CD14-positive monocyte (primary cell): ENCODE measurements at regions not wholly inside any gene's neighbourhood (a gene's known extent, or its start where the extent isn't known, plus 50 kb on each side); places are given as distances from the start of the nearest gene placed in this dataset.

Source experiments
- DNase-seq, 3 donors: peaks; one replicate each; pipeline ENCODE4 v3.0.0-alpha.2; 2011 to 2022
- H2AFZ ChIP-seq: 2 replicates; pipeline ENCODE4 v1.6.0; 2012; ENCODE audit warnings: mild to moderate bottlenecking, low read depth, low read length, inconsistent platforms; ENCODE audit not compliant: insufficient read depth, poor library complexity, severe bottlenecking
- H3K27ac ChIP-seq, 2 donors: 1 replicate in 1 of 2; 2 replicates in 1 of 2; pipeline ENCODE4 v1.5.1; 2012 to 2013; ENCODE audit warnings: low read length in 2 of 2, control low read depth in 1 of 2, inconsistent platforms in 1 of 2, low read depth in 1 of 2, mild to moderate bottlenecking in 1 of 2
- H3K27me3 ChIP-seq, 2 donors: one replicate each; pipeline versions ENCODE4 v1.6.0 to v1.6.1; 2011 to 2013; ENCODE audit warnings: low read length in 2 of 2; ENCODE audit not compliant: control insufficient read depth in 2 of 2, insufficient read depth in 2 of 2
- H3K36me3 ChIP-seq, 2 donors: replicated peaks in 1 of 2; 1 replicate in 1 of 2; 2 replicates in 1 of 2; pipeline versions ENCODE4 v1.5.1 to v1.6.1; 2012 to 2013; ENCODE audit warnings: low read length in 2 of 2, control low read depth in 1 of 2, inconsistent platforms in 1 of 2, mild to moderate bottlenecking in 1 of 2; ENCODE audit not compliant: insufficient read depth in 2 of 2, control insufficient read depth in 1 of 2
- H3K4me1 ChIP-seq, 2 donors: 1 replicate in 1 of 2; 2 replicates in 1 of 2; pipeline versions ENCODE4 v1.5.1 to v1.6.1; 2012 to 2013; ENCODE audit warnings: low read length in 2 of 2, control low read depth in 1 of 2, inconsistent platforms in 1 of 2, mild to moderate bottlenecking in 1 of 2, moderate library complexity in 1 of 2; ENCODE audit not compliant: insufficient read depth in 2 of 2, control insufficient read depth in 1 of 2
- H3K4me2 ChIP-seq: replicated peaks from 2 replicates; pipeline ENCODE3; 2012; ENCODE audit warnings: low read length, moderate library complexity, mild to moderate bottlenecking; ENCODE audit not compliant: poor library complexity, severe bottlenecking; ENCODE audit errors: extremely low read depth
- H3K4me3 ChIP-seq, 3 experiments: fragments of 200-600 bp in 1 of 3; sonication (generic) in 1 of 3; replicated peaks in 1 of 3; 1 replicate in 2 of 3; 2 replicates in 1 of 3; pipeline ENCODE4 v1.5.1; 2011 to 2013; ENCODE audit warnings: low read length in 3 of 3, mild to moderate bottlenecking in 3 of 3, control low read depth in 2 of 3, low read depth in 2 of 3, inconsistent platforms in 1 of 3, moderate library complexity in 1 of 3
- H3K79me2 ChIP-seq: 2 replicates; pipeline ENCODE4 v1.6.0; 2012; ENCODE audit warnings: mild to moderate bottlenecking, control low read depth, inconsistent platforms, low read length, moderate library complexity; ENCODE audit not compliant: insufficient read depth
- H3K9ac ChIP-seq: 2 replicates; pipeline ENCODE4 v1.6.0; 2017; ENCODE audit warnings: low read length, mild to moderate bottlenecking; ENCODE audit not compliant: insufficient read depth, poor library complexity, severe bottlenecking
- H3K9me3 ChIP-seq, 2 donors: replicated peaks in 1 of 2; 1 replicate in 1 of 2; 2 replicates in 1 of 2; pipeline versions ENCODE4 v1.5.1 to v1.6.1; 2012 to 2013; ENCODE audit warnings: low read length in 2 of 2, control low read depth in 1 of 2; ENCODE audit not compliant: control insufficient read depth in 1 of 2, insufficient read depth in 1 of 2
- H4K20me1 ChIP-seq: 2 replicates; pipeline ENCODE4 v1.6.0; 2012; ENCODE audit warnings: mild to moderate bottlenecking, low read length, control low read depth, moderate library complexity; ENCODE audit not compliant: insufficient read depth
- H3K27ac Mint-ChIP-seq, 7 donors: one replicate each; pipeline ENCODE4 v1.8.0; 2020; ENCODE audit warnings: mild to moderate bottlenecking in 7 of 7, mixed read lengths in 7 of 7, moderate library complexity in 6 of 7, inconsistent platforms in 2 of 7
- H3K27me3 Mint-ChIP-seq, 3 donors: one replicate each; pipeline ENCODE4 v1.8.0; 2021 to 2022; ENCODE audit warnings: low read depth in 3 of 3, mild to moderate bottlenecking in 3 of 3, mixed read lengths in 3 of 3, moderate library complexity in 3 of 3, inconsistent platforms in 1 of 3
- H3K36me3 Mint-ChIP-seq, 2 donors: one replicate each; pipeline ENCODE4 v1.8.0; 2020; ENCODE audit warnings: mixed read lengths in 2 of 2, inconsistent platforms in 1 of 2, mild to moderate bottlenecking in 1 of 2
- H3K4me1 Mint-ChIP-seq: one replicate; pipeline ENCODE4 v1.8.0; 2020; ENCODE audit warnings: mild to moderate bottlenecking, mixed read lengths
- H3K4me3 Mint-ChIP-seq, 2 donors: one replicate each; pipeline ENCODE4 v1.8.0; 2020; ENCODE audit warnings: mild to moderate bottlenecking in 2 of 2, mixed read lengths in 2 of 2, moderate library complexity in 1 of 2
- H3K9me3 Mint-ChIP-seq, 7 donors: one replicate each; pipeline ENCODE4 v1.8.0; 2020 to 2022; ENCODE audit warnings: mixed read lengths in 7 of 7, mild to moderate bottlenecking in 6 of 7, moderate library complexity in 6 of 7, inconsistent platforms in 2 of 7
- CTCF ChIP-seq: fragments of 200-600 bp; IDR thresholded peaks from one replicate; pipeline ENCODE4 v1.8.0; 2022; ENCODE audit warnings: antibody characterized with exemption, mild to moderate bottlenecking
- WGBS: methylation state at CpG from one replicate; pipeline ENCODE4 v1.1.5; 2013; ENCODE audit warnings: missing lambda C conversion rate; ENCODE audit not compliant: insufficient coverage; 5-methylcytosine and 5-hydroxymethylcytosine counted together
- intact Hi-C, 2 donors: fragments of 100-400 bp; cut with micrococcal nuclease; formaldehyde crosslinking; loops; one replicate each; pipeline versions ENCODE4 v1.15.0 to v1.15.1; 2023

- Histone ChIP-seq H2AFZ (no peak overlapping the region), H3K27me3 (no peaks in the 10 kb centered on the region), H3K4me3 (no peak overlapping the region), H3K4me1 (no peaks in the 10 kb centered on the region), H3K9me3 (peaks cover 6 to 8% of the 10 kb centered on the region in 2 donors), H3K36me3 (no peaks in the 10 kb centered on the region), H3K27ac (no peak overlapping the region), H3K4me2 (no peak overlapping the region), H3K9ac (no peak overlapping the region), H4K20me1 (no peaks in the 10 kb centered on the region), H3K79me2 (no peaks in the 10 kb centered on the region)
- intact Hi-C loops: no loop called here
- TF ChIP-seq CTCF: no peak
- WGBS: 100% methylated on average over 6 of the region's 6 CpGs
- H3K4me1 Mint-ChIP-seq: no peaks in the 10 kb centered on the region
- no peak overlapping the region for H3K4me3 Mint-ChIP-seq
- H3K27ac Mint-ChIP-seq: no peak overlapping the region
- peaks cover 0 to 3% (median 0%) of the 10 kb centered on the region in 3 donors for H3K27me3 Mint-ChIP-seq
- H3K36me3 Mint-ChIP-seq: peaks cover 8 to 15% of the 10 kb centered on the region in 2 donors
- DNase-seq: no peak
- H3K9me3 Mint-ChIP-seq: peaks cover 0 to 24% (median 10%) of the 10 kb centered on the region in 7 donors
These were observed 265.7 kb downstream of the BRD1 start for GRCh38 chr22:49561976-49562375.

- no peak overlapping the region for H3K9ac ChIP-seq
- Mint-ChIP-seq H3K27ac (no peak overlapping the region), H3K4me1 (no peaks in the 10 kb centered on the region), H3K4me3 (no peak overlapping the region), H3K36me3 (peaks cover 8 to 15% of the 10 kb centered on the region in 2 donors), H3K9me3 (peaks cover 0 to 24% (median 10%) of the 10 kb centered on the region in 7 donors), H3K27me3 (peaks cover 0 to 3% (median 0%) of the 10 kb centered on the region in 3 donors)
- H3K4me1 ChIP-seq: no peaks in the 10 kb centered on the region
- H3K79me2 ChIP-seq: no peaks in the 10 kb centered on the region
- intact Hi-C loops: no loop called here
- H3K4me3 ChIP-seq: no peak overlapping the region
- WGBS: 100% methylated on average over 4 of the region's 4 CpGs
- H3K4me2 ChIP-seq: no peak overlapping the region
- no peaks in the 10 kb centered on the region for H4K20me1 ChIP-seq
- H3K27ac ChIP-seq: no peak overlapping the region
- H3K9me3 ChIP-seq: peaks cover 6 to 8% of the 10 kb centered on the region in 2 donors
- TF ChIP-seq CTCF: no peak
- no peak overlapping the region for H2AFZ ChIP-seq
- H3K36me3 ChIP-seq: no peaks in the 10 kb centered on the region
- no peak for DNase-seq
- no peaks in the 10 kb centered on the region for H3K27me3 ChIP-seq
These were observed 266.3 kb downstream of the BRD1 start for GRCh38 chr22:49561338-49561737.
